H9 (cell line): ENCODE measurements at regions not wholly inside any gene's neighbourhood (a gene's known extent, or its start where the extent isn't known, plus 50 kb on each side); places are given as distances from the start of the nearest gene placed in this dataset.

Experiments
- DNase-seq: peaks from one replicate; pipeline ENCODE4 v3.0.0-alpha.2; 2017
- H2AFZ ChIP-seq: one replicate; pipeline ENCODE4 v1.6.1; 2013; ENCODE audit warnings: mild to moderate bottlenecking, low read length, control low read depth, moderate library complexity
- H2AK5ac ChIP-seq: 2 replicates; pipeline ENCODE4 v1.6.1; 2013; ENCODE audit warnings: low read length, control low read depth, mixed read lengths; ENCODE audit not compliant: insufficient read length
- H2BK120ac ChIP-seq: one replicate; pipeline ENCODE4 v1.6.1; 2013; ENCODE audit warnings: low read depth, mild to moderate bottlenecking, low read length, control low read depth, inconsistent platforms; ENCODE audit not compliant: poor library complexity, severe bottlenecking
- H2BK12ac ChIP-seq: 2 replicates; pipeline ENCODE4 v1.6.1; 2013; ENCODE audit warnings: low read length, control low read depth, mixed read lengths, low read depth; ENCODE audit not compliant: insufficient read length
- H2BK15ac ChIP-seq: 2 replicates; pipeline ENCODE4 v1.6.1; 2013; ENCODE audit warnings: low read depth, low read length, control low read depth
- H2BK20ac ChIP-seq: one replicate; pipeline ENCODE4 v1.6.1; 2013; ENCODE audit warnings: low read depth, mild to moderate bottlenecking, low read length, control low read depth, inconsistent platforms; ENCODE audit not compliant: poor library complexity, severe bottlenecking
- H2BK5ac ChIP-seq: 2 replicates; pipeline ENCODE4 v1.6.1; 2013; ENCODE audit warnings: low read length, control low read depth, mixed read lengths; ENCODE audit not compliant: insufficient read length
- H3K14ac ChIP-seq: 2 replicates; pipeline ENCODE4 v1.6.1; 2013; ENCODE audit warnings: low read length, control low read depth; ENCODE audit not compliant: insufficient read depth
- H3K18ac ChIP-seq: 2 replicates; pipeline ENCODE4 v1.6.1; 2013; ENCODE audit warnings: low read depth, mild to moderate bottlenecking, mixed read lengths, low read length, control low read depth; ENCODE audit not compliant: insufficient read length
- H3K23ac ChIP-seq: 2 replicates; pipeline ENCODE4 v1.6.1; 2013; ENCODE audit warnings: low read length, control low read depth, mixed read lengths, low read depth; ENCODE audit not compliant: insufficient read length
- H3K23me2 ChIP-seq: 2 replicates; pipeline ENCODE4 v1.6.1; 2013; ENCODE audit warnings: low read depth, mild to moderate bottlenecking, mixed read lengths, low read length, control low read depth; ENCODE audit not compliant: insufficient read length, poor library complexity, severe bottlenecking
- H3K27ac ChIP-seq: 2 replicates; pipeline ENCODE4 v1.5.1; 2013; ENCODE audit warnings: low read length, control low read depth, mixed read lengths, low read depth; ENCODE audit not compliant: insufficient read length
- H3K27me3 ChIP-seq: 2 replicates; pipeline ENCODE4 v1.6.1; 2013; ENCODE audit warnings: low read length, control low read depth, inconsistent platforms; ENCODE audit not compliant: insufficient read depth
- H3K4ac ChIP-seq: 2 replicates; pipeline ENCODE4 v1.6.1; 2013; ENCODE audit warnings: low read depth, mild to moderate bottlenecking, control low read depth, inconsistent platforms, low read length, moderate library complexity
- H3K4me1 ChIP-seq: 2 replicates; pipeline ENCODE4 v1.6.1; 2013; ENCODE audit warnings: low read length, control low read depth, inconsistent platforms; ENCODE audit not compliant: insufficient read depth
- H3K4me2 ChIP-seq: 2 replicates; pipeline ENCODE4 v1.6.1; 2013; ENCODE audit warnings: low read length, control low read depth, mixed read lengths; ENCODE audit not compliant: insufficient read length, insufficient read depth
- H3K56ac ChIP-seq: 2 replicates; pipeline ENCODE4 v1.6.1; 2013; ENCODE audit warnings: low read depth, mild to moderate bottlenecking, mixed read lengths, low read length, control low read depth; ENCODE audit not compliant: insufficient read length
- H3K79me1 ChIP-seq: 2 replicates; pipeline ENCODE4 v1.6.1; 2013; ENCODE audit warnings: low read depth, mild to moderate bottlenecking, moderate library complexity, low read length, control low read depth, inconsistent platforms; ENCODE audit not compliant: insufficient read depth, poor library complexity, severe bottlenecking
- H3K79me2 ChIP-seq: 2 replicates; pipeline ENCODE4 v1.6.1; 2013; ENCODE audit warnings: low read length, control low read depth, inconsistent platforms; ENCODE audit not compliant: insufficient read depth
- H3K9ac ChIP-seq: 2 replicates; pipeline ENCODE4 v1.6.1; 2013; ENCODE audit warnings: low read length, control low read depth, mixed read lengths; ENCODE audit not compliant: insufficient read length; ENCODE audit errors: extremely low read depth
- H3K9me3 ChIP-seq: one replicate; pipeline ENCODE4 v1.6.1; 2013; ENCODE audit warnings: low read depth, low read length, inconsistent platforms; ENCODE audit not compliant: control insufficient read depth
- H3T11ph ChIP-seq: one replicate; pipeline ENCODE4 v1.6.1; 2013; ENCODE audit warnings: mild to moderate bottlenecking, low read length, control low read depth, inconsistent platforms
- H4K20me1 ChIP-seq: one replicate; pipeline ENCODE4 v1.6.1; 2013; ENCODE audit not compliant: control insufficient read depth, insufficient read length, insufficient read depth
- H4K5ac ChIP-seq: 2 replicates; pipeline ENCODE4 v1.6.1; 2013; ENCODE audit warnings: low read depth, mild to moderate bottlenecking, mixed read lengths, low read length, control low read depth; ENCODE audit not compliant: insufficient read length
- H4K8ac ChIP-seq: replicated peaks from 2 replicates; pipeline ENCODE4 v1.6.1; 2013; ENCODE audit warnings: low read length, control low read depth, mixed read lengths, low read depth; ENCODE audit not compliant: insufficient read length
- H4K91ac ChIP-seq: 2 replicates; pipeline ENCODE4 v1.6.1; 2013; ENCODE audit warnings: low read depth, mild to moderate bottlenecking, moderate library complexity, mixed read lengths, low read length, control low read depth; ENCODE audit not compliant: insufficient read length
- H3K27ac Mint-ChIP-seq, 3 experiments: 2 replicates in 2 of 3; 3 replicates in 1 of 3; pipeline ENCODE4 v1.8.0; 2020 to 2021; ENCODE audit warnings: mixed read lengths in 3 of 3, mild to moderate bottlenecking in 1 of 3, moderate library complexity in 1 of 3
- H3K27me3 Mint-ChIP-seq: 2 replicates; pipeline ENCODE4 v1.8.0; 2021; ENCODE audit warnings: low read depth, mild to moderate bottlenecking, moderate library complexity, mixed read lengths
- H3K36me3 Mint-ChIP-seq, 3 experiments: 2 replicates in 2 of 3; 3 replicates in 1 of 3; pipeline ENCODE4 v1.8.0; 2020 to 2021; ENCODE audit warnings: low read depth in 3 of 3, mixed read lengths in 3 of 3; ENCODE audit not compliant: insufficient read depth in 1 of 3
- H3K4me1 Mint-ChIP-seq, 2 experiments: 2 replicates each; pipeline ENCODE4 v1.8.0; 2020; ENCODE audit warnings: mixed read lengths in 2 of 2
- H3K4me3 Mint-ChIP-seq, 2 experiments: 2 replicates in 1 of 2; 3 replicates in 1 of 2; pipeline ENCODE4 v1.8.0; 2020 to 2021; ENCODE audit warnings: mild to moderate bottlenecking in 2 of 2, mixed read lengths in 2 of 2, moderate library complexity in 1 of 2
- H3K9me3 Mint-ChIP-seq, 2 experiments: 2 replicates in 1 of 2; 3 replicates in 1 of 2; pipeline ENCODE4 v1.8.0; 2020; ENCODE audit warnings: mild to moderate bottlenecking in 2 of 2, mixed read lengths in 2 of 2, moderate library complexity in 1 of 2
- WGBS: extraction: QIAGEN DNeasy Blood & Tissue Kit; methylation state at CpG from one replicate; pipeline ENCODE4 v1.1.7; 2013; ENCODE audit warnings: missing lambda C conversion rate, low lambda C conversion rate, mixed read lengths; ENCODE audit not compliant: insufficient read length; ENCODE audit errors: extremely low coverage; 5-methylcytosine and 5-hydroxymethylcytosine counted together
- TF ChIP-seq, protein P1 (sequence below): fragments of 200-600 bp; sonication (generic); conservative IDR thresholded peaks from 3 replicates; pipeline ENCODE4 v1.8.0; 2021; ENCODE audit warnings: antibody characterized with exemption, mild to moderate bottlenecking

GRCh38 chr9:109574061-109574882 is 76.2 kb upstream of the PTPN3 start:
- no peak overlapping the region for H3K27ac Mint-ChIP-seq
- Histone ChIP-seq H3K4me1 (no peaks in the 10 kb centered on the region), H3K9ac (no peak overlapping the region), H3T11ph (no peak overlapping the region), H3K27ac (no peak overlapping the region), H3K79me1 (no peaks in the 10 kb centered on the region), H3K4me2 (no peak overlapping the region), H3K18ac (no peak overlapping the region), H2BK15ac (no peak overlapping the region), H3K14ac (no peak overlapping the region), H3K27me3 (no peaks in the 10 kb centered on the region), H4K20me1 (no peaks in the 10 kb centered on the region), H3K4ac (no peak overlapping the region), H4K8ac (no peak overlapping the region), H2BK20ac (no peak overlapping the region), H2AFZ (no peak overlapping the region), H4K91ac (no peak overlapping the region), H2BK5ac (no peak overlapping the region), H2AK5ac (no peak overlapping the region), H4K5ac (no peak overlapping the region), H2BK12ac (no peak overlapping the region), H2BK120ac (no peak overlapping the region), H3K23ac (no peak overlapping the region), H3K9me3 (no peaks in the 10 kb centered on the region), H3K56ac (no peak overlapping the region), H3K23me2 (no peaks in the 10 kb centered on the region), H3K79me2 (no peaks in the 10 kb centered on the region)
- no peaks in the 10 kb centered on the region for H3K27me3 Mint-ChIP-seq
- no CpG with 5 or more reads among the region's 2 CpGs for WGBS
- H3K9me3 Mint-ChIP-seq = peaks cover 2 to 4% of the 10 kb centered on the region in 2 experiments; a peak in 3 of 5 replicates
- no peaks in the 10 kb centered on the region for H3K4me1 Mint-ChIP-seq
- DNase-seq = no peak
- no peak overlapping the region for H3K4me3 Mint-ChIP-seq
- H3K36me3 Mint-ChIP-seq = no peaks in the 10 kb centered on the region
- TF ChIP-seq, protein P1, sequence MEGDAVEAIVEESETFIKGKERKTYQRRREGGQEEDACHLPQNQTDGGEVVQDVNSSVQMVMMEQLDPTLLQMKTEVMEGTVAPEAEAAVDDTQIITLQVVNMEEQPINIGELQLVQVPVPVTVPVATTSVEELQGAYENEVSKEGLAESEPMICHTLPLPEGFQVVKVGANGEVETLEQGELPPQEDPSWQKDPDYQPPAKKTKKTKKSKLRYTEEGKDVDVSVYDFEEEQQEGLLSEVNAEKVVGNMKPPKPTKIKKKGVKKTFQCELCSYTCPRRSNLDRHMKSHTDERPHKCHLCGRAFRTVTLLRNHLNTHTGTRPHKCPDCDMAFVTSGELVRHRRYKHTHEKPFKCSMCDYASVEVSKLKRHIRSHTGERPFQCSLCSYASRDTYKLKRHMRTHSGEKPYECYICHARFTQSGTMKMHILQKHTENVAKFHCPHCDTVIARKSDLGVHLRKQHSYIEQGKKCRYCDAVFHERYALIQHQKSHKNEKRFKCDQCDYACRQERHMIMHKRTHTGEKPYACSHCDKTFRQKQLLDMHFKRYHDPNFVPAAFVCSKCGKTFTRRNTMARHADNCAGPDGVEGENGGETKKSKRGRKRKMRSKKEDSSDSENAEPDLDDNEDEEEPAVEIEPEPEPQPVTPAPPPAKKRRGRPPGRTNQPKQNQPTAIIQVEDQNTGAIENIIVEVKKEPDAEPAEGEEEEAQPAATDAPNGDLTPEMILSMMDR = peak; percentile 84
